ENCODE measurements at regions not wholly inside any gene's neighbourhood (a gene's known extent, or its start where the extent isn't known, plus 50 kb on each side); places are given as distances from the start of the nearest gene placed in this dataset.
A peak's percentile ranks its signal among the peaks of the same experiment; 100 is the strongest.

DNA sequence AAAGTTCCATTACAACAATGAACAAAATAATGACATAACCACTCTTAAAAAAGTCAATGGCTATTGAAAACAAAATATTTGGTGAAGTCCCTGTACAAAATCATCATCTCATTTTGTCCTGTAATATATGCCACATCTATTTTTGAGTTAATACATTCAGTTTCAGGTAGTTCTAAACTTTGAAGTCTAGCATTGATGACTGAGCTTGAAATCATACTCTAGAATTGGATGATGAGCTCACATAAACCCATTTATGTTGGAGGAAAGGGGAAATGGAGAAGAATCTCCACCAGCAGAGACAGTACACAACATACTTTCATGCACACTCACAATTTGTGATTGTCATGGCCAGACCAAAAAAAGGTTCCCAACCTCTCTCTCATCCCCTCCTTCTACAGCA, 371.1 kb upstream of the NR3C2 start:
- no peak for DNase-seq (ENCODE audit: low read depth, low spot score)

DNA sequence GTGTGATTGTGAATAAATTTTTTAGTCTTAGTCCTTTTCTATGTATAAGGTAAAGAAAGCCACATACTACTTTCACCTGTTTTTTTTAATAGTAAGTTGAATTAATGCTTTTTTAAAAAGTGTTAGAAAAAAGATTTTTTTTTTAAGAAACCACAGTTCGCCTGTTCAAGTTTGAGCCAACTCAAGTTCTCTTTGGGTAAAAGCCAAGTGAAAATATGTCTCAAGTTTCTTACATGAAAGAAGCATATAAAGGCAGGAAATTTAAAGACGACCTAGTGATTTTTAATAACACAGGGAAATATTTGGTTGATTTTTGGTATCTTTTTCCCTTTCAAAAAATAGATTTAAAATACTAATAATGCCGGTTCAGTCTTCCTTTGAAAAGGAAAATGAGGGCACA, 369.9 kb upstream of the NR3C2 start:
- DNase-seq (ENCODE audit: low read depth, low spot score) = no peak

DNA sequence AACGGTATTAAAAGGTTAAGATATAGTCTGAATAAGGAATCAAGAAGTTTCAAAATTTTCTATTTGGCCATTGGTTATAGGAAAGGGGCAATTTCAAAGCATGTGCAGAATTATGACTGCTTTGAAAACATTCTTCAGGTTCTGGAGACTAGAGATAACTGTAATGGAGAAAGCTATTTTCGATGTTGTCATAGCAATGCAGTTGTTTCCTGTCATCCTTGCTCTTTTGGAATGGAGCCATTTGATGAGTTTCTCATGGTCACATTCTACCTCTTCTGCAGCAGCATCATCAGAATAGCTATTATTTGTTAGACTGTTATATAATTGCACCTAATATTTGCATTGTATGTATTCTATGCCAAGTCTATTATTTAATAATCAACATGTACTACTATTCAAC, 368.2 kb upstream of the NR3C2 start:
- no peak for DNase-seq (ENCODE audit: low read depth, low spot score)

DNA sequence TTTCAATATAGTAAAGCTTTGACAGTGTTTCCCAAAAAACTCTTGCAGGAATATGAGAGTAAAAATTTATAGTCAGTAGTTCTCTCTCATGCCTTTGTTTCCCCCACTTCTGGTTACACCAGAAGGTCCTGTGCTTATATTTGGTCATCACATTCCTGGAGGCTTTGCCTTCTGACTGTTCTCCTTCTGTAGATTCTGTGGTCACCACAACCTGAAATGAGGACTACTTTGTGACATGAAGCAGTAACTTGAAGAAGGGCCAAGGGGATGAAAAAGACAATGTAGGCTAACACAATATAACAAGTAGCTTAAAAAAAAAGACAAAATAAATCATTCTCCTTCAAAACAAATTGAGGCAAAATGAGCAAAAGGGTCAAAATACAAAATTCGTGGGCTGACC, 366.2 kb upstream of the NR3C2 start:
- peak; percentile 36 for DNase-seq (ENCODE audit: low read depth, low spot score)

DNA sequence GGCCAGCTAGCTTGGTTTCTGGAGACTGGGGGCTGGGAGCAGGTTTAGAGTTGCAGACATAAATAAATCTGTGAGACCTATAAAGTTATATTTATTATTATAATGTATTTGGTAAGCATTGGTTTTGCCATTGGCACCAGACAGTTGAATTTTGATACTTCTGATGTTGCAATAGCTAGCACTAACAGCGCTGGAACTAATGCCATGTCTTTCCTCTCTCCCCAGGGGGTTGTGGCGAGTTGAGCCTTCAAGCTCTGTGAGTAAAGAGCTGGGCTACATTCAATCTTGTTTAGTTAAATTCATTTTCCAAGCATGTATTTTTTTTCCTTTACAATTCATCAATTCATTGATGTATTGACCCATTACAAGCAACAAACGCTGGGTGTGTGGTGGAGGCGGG, 358.7 kb upstream of the NR3C2 start:
- DNase-seq (ENCODE audit: low read depth, low spot score) = no peak

DNA sequence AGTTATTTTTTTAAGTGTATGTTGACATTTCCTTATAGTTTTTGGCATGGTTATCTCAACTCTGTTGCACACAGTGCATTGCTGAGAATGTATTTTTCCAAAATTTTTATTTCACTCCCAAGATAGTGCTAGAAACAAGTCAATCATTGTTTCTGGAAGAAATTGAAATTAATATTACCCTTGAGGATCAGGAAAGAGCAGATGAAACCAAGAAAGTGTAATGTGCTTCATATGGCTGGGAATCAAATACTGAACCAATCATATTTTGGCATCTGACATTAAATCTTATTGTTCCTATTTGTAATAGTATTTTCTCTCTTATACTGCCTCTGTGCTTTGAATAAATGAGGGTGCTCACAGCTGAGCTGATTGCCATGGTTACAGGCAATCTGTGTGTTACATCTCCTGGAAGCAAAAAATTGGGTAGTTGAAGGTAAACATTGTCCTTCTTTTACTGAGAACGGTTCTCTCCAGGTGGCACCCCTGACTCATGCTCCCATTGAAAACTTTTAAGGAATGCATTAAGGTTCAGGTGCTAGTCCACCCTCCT, 358.2 kb upstream of the NR3C2 start:
- no peak for DNase-seq (ENCODE audit: low read depth, low spot score)

DNA sequence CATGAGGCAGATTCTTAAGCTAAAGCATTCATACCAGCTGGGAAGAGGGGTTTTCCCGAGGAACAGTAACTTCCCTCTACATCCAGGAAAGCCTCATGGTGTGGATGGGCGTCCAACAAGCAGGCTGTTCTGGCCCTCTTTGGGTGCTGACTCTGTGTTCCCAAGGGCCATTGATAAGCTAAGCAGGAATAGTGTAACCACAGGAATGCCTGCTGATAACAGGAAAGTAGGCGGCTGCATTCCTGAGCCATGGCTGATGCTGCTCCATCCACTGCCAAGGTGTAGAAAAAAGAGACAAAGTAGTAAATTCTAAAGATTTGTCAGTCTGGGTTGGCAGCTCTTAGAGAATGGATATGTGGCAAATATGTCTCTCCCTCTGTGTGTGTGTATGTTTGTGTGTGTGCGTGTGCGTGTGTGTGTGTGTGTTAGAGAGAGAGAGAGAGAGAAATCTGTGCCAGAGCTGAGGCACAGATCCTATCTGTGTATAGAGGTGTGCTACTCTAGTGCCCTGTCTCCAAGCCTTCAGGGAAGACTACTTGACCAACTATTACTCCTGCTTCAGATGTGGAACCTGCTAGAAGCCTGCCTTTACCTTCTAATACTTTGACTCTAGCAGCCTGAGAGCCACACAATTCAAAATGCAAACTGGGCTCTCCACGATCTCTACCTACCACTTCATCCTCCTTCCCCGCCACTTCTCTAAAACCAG, 353.1 kb upstream of the NR3C2 start:
- peak; percentile 88 for DNase-seq (ENCODE audit: low read depth, low spot score)

DNA sequence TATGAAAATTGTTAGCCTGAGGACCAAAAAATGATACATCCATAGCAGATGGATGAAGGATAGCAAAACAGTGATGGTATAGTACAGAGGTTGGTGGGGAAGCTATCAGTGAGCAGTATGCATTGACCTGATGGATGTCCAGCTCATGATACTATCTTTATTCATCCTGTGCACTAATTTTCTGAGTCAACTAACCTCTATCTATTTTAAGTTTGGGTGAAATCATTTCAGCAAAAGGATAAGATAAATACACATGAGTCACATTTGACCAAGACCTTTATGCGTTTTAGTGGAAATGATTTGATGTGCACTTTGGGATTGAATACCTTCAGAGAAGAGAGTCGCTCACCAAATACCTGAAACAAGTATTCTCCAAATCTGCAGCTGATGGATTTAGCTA, 351.0 kb upstream of the NR3C2 start:
- DNase-seq (ENCODE audit: low read depth, low spot score) = no peak

DNA sequence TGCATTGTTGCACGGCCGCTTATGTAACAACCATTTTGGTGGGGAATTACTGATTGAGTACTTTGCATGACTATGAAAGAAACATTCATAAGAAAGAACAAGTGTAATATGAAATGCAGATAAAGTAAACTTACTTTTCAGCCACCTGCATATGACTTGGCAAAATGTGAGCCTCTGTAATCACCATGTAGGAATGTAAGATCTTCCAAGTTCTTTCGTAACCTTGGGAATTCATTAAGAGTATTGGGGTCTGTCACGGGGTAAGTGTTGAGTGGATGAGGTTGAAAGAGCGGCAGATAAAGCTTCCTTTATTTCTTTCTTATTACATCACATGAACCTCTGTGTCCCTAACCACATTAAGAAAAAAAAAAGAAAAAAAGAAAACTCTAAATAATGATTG, 348.5 kb upstream of the NR3C2 start:
- peak; percentile 53 for DNase-seq (ENCODE audit: low read depth, low spot score)

DNA sequence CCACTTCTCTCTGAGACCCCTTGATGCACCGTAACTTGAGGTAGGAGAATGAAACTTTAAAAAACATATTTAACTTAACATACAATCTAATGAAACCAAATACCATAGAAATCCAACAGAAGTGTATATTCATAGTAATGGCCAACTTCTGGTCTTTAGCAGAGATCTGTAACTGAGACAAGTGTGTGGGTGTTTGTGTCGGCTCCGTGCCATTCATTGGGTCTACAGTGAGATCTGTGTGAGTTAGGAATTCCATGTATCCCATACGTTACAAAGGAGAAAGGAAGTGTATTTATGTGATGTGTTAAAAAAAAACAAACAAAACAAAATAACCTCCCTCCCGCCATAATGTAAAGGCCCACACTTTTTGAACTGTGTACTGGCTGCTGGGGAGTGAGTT, 348.0 kb upstream of the NR3C2 start:
- no peak for DNase-seq (ENCODE audit: low read depth, low spot score)

DNA sequence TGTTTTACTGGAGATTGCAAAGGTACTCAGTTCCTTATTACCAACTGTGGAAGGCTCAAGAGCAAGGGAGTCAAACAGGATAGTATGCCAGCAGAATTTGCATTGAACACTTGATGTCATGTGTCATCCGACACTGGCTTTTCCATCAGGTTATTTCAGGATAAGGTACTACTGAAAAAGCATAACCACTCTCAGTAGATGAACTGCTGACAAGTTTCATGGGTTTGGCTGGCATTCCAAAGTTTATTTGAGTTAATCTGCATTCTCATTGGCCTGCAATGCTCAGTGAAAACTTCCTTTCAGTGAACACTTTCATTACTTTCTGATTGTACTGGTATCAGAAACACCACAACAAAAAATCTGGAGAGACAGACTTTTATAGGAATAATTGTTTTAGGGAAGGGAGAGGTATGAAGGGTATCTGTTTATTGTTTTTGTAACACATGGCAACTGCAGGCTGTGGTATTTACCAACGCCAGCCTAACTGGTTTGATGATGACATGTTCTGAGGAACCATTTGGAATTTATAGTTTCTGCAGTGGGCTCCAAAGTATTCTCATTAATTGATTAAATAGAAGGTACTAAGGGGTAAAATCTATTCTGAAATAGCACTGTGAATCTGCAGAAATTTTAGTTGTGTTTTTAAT, 345.7 kb upstream of the NR3C2 start:
- peak; percentile 67 for DNase-seq (ENCODE audit: low read depth, low spot score)

DNA sequence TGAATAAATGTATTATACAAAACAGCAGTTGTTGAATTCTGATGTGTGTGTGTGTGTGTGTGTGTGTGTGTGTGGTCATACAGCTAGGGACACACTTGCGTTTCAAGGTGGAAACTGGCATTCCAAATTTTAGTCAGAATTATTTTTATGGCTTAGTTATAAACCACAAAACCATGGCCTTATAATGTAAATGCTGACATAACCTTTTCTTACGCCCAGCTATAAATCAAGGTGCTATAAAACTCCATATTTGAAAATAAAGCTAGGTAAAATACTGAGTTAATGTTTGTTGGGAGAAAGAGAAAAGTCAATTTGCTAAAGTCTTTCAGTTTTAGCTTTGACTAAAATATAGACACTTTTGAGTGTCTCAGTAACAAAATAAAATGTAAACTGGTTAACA, 345.1 kb upstream of the NR3C2 start:
- DNase-seq (ENCODE audit: low read depth, low spot score) = no peak

DNA sequence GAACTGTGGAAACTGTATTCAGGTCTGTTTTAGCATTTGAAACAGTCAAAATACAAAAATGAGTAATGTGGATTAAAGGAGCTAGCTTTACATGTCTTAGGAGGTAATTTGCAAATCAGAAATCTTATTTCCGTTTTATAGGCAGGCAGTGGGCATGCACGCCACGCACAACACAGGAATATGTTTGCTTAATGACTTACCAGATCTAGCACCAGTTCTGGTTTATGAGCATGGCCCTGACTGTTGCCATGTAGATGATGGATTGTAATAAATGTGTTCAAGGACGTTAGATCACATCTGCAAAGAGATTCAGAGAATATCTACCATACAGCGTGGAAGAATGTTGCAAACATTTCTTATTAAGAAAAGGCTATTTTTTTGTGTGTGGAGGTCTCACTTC, 344.5 kb upstream of the NR3C2 start:
- no peak for DNase-seq (ENCODE audit: low read depth, low spot score)

DNA sequence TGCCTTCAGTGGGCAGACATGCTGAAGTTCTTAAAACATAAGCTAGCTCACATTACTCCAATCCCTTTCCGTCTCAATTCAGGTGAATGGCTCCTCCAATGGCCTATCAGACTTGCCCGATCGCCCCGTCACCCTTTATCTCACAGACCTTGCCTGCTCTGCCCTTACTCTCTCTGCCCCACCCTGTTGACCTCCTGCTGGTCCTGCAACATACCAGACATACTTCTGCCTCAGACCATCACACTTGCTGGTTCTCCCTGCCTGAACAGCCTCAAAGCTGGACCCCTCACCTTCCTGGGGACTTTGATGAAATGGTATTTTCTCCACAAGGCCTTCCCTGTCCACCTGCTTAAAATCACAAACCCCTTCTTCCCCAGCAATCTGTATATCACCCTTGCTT, 340.1 kb upstream of the NR3C2 start:
- DNase-seq (ENCODE audit: low read depth, low spot score) = no peak

DNA sequence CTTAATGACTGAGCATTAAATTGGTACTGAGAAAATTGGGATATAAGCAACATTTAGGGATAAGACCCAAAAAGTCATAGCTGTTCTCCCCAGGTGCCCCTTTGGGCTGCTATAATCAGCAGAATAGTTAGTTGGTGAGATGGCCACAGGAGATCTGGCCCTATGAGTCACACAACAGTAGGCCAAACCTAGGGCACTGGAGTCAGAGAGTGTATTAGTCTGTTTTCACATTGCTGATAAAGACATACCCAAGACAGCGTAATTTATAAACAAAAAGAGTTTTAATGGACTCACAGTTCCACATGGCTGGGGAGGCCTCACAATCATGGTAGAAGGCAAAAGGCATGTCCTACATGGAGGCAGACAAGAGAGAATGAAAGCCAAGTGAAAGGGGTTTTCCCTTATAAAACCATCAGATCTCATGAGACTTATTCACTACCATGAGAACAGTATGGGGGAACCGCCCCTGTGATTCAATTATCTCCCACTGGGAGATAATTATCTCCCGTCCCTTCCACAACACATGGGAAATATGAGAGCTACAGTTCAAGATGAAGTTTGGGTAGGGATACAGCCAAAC, 338.3 kb upstream of the NR3C2 start:
- no peak for DNase-seq (ENCODE audit: low read depth, low spot score)

DNA sequence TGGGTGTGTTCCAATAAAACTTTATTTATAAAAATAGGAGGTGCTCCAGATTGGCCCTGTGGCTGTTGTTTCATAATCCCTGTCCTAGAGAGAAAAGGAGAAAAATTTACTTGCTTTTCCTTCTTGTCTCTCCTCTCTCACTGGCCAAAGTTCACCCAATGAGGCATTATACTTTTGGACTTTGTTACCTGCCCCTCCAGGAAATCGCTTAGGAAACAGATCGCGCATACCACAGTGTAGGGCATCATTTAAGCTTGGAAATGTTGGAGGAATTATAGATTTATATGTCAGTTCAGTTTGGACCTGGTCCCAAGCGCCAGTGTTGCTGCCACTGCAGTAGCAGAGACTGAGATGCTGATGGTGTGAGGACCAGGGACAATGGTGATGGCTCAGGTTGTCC, 337.6 kb upstream of the NR3C2 start:
- DNase-seq (ENCODE audit: low read depth, low spot score) = no peak

DNA sequence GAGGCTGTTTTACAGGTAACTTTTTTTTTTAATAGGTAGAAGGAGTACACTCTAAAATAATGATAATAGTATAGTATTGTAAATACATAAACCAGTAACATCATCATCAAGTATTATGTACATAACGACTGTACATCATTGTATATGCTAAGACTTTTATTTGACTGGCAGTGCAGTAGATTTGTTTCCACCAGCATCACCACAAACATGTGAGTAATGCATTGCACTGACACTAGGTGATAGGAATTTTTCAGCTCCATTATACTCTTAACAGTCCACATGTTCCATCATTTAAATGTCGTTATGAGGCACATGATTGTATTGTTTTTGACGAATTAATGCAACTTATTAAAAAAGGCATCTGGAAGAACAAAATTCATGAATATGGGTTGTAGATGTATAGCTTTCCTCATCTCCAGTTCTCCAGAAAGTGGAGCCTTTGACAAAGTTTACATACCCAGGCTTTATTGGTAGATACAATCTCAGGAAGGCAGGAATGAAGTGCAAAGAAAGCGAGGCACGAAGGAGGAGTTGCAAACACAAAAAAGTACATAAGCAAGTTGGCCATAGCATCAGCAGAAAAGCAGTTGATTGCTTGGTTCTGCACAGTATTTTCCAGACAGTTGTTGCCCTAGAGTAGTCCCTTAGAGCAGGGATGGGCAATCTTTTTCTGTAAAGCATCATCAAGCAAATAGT, 336.9 kb upstream of the NR3C2 start:
- DNase-seq (ENCODE audit: low read depth, low spot score) = peak; percentile 44

DNA sequence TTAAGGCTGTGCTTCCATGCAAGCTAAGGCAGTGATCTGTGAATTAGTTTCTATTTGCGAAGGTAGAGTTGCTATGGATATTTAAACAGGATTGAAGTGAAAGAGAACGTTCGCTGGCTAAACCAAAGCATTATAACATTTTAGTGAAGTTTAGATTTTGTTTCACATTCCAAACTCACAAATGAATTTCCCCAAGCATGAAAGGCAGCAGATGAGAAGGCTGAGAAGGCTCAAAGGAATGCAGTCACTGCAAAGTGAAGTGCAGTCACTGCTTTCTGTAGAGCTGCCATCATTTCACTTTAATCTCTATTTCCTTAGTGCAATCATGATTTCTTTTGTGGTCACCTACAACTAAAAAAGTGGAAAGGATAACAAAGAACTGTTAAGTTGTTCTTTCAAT, 334.7 kb upstream of the NR3C2 start:
- peak; percentile 85 for DNase-seq (ENCODE audit: low read depth, low spot score)

DNA sequence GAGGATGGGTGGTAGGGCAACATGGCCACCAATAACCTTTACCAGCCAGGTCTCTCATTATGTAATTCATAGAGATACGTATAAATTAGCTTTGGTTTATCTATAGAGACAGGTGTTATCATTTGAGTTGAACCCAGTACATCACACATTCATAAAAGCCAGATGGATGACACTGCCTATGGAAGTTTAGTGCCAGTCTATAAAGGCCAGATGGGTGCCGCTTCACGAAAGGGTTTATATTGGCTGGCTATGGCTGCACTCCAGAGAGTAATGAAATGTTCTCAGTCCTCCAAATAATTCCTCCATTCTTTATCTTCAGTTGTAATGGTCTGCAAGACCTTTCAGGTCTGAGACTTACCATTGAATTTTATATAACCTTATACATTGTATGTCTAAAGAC, 331.9 kb upstream of the NR3C2 start:
- no peak for DNase-seq (ENCODE audit: low read depth, low spot score)

DNA sequence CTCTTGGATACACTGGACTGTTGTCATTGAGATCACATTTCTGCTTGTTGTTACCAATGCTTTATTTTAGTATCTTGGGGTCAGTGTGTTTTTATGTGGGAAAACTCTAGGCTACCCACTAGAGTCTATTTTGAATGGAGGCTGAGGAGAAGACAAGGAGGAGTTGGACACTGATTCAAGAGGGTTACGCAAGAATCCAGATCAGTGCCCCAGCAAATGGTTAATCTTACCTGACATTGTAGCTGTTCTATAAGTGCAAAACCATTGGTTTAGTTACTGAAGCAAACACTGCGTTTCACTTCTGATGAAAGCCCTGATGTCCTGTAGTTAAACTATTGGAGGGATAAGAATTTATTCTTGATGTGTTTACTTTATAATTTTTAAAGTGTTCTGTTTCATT, 331.1 kb upstream of the NR3C2 start:
- DNase-seq (ENCODE audit: low read depth, low spot score) = no peak

DNA sequence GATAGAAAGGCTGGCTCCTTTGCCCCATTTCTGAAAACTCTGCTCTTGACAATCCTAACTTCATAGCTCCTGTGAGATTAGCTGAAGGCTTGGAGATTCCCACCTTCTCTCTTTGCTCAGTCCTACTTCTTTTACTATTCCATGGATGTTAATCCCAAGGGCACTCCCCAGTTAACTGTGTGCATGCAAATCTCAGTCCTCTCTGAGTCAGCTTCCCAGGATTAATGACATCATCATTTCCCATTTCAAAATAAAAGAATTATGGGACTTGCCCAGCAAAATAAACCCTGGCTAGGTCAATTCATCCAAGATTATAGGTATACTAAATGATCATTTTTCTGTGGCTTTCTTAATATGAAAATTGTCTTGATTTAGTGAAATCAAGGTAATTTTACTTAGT, 328.6 kb upstream of the NR3C2 start:
- DNase-seq (ENCODE audit: low read depth, low spot score) = no peak

DNA sequence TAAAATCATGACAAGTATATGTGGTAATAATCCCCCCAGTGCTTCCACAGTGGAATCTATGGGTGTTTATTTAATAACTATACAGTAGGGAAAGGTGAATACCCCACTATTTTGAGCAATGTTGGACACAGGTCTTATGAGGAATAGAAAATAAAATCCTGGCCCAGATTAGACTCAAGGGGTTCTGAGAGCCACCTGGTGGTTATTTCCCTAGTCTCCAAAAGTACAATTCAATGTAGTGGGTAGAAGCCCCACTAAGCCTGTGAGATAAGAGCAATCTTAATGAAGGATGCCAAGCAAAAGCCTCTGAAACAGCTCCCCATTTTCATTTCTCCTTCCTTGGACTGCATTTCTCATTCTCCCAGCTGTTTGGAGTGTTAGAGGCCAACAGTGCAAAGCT, 328.2 kb upstream of the NR3C2 start:
- no peak for DNase-seq (ENCODE audit: low read depth, low spot score)

DNA sequence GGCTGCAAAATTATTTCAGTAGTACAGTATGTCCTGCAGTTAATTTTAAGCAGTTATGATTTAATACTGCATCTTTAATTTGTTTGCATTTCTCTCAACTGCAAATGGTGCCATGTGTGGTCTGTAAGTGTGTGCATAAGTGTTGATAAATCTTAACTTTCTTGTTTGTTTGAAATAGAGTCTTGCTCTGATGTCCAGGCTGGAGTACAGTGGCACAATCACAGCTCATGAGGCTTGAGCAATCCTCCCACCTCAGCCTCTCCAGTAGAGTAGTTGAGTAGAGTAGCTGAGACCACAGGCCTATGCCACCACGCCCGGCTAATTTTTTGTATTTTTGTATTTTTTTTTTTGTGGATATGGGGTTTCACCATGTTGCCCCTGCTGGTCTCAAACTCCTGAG, 322.5 kb upstream of the NR3C2 start:
- no peak for DNase-seq (ENCODE audit: low read depth, low spot score)

Measured in astrocyte of the hippocampus (primary cell).